IMR-90 (cell line): ENCODE measurements at regions not wholly inside any gene's neighbourhood (a gene's known extent, or its start where the extent isn't known, plus 50 kb on each side); places are given as distances from the start of the nearest gene placed in this dataset.

Experiments used
- ATAC-seq: fragments of 200-7000 bp; cut with Tn5 transposase; 2 replicates; pipeline ENCODE4 v1.9.1; 2020; ENCODE audit warnings: low read depth, mild to moderate bottlenecking, moderate library complexity
- BruUV-seq: library from RNA; stranded (reverse); fragments of 400-500 nt; replicated peaks from 2 replicates; lab custom pipeline; 2021; lab: Mats Ljungman, UMichigan
- CTCF ChIA-PET: fragments of 300-600 bp; formaldehyde crosslinking; extraction: SDS; loops from one replicate; lab custom pipeline; 2021; ENCODE audit warnings: antibody characterized with exemption; lab: Yijun Ruan, JAX
- POLR2A ChIA-PET: fragments of 300-600 bp; sonication (Branson Sonifier 250); formaldehyde crosslinking; loops from one replicate; lab custom pipeline; 2022; ENCODE audit warnings: antibody characterized with exemption; ENCODE audit not compliant: unreplicated experiment; lab: Charles Lee
- DNase-seq: peaks from one replicate; pipeline ENCODE4 v3.0.0; 2013
- H2AFZ ChIP-seq: replicated peaks from 2 replicates; pipeline ENCODE3; 2013; ENCODE audit warnings: low read length, mild to moderate bottlenecking; ENCODE audit not compliant: poor library complexity
- H2AK5ac ChIP-seq: 2 replicates; pipeline ENCODE4 v1.6.1; 2013; ENCODE audit warnings: low read depth, low read length, inconsistent platforms
- H2AK9ac ChIP-seq: replicated peaks from 2 replicates; pipeline ENCODE3; 2013; ENCODE audit warnings: mild to moderate bottlenecking, low read depth, low read length, moderate library complexity; ENCODE audit not compliant: poor library complexity
- H2BK120ac ChIP-seq: 2 replicates; pipeline ENCODE4 v1.6.1; 2013; ENCODE audit warnings: low read depth, low read length, inconsistent platforms
- H2BK15ac ChIP-seq: 3 replicates; pipeline ENCODE4 v1.6.1; 2013; ENCODE audit warnings: low read depth, low read length, inconsistent platforms
- H2BK20ac ChIP-seq: 2 replicates; pipeline ENCODE4 v1.6.1; 2013; ENCODE audit warnings: low read depth, mild to moderate bottlenecking, inconsistent platforms, low read length, moderate library complexity
- H2BK5ac ChIP-seq: 2 replicates; pipeline ENCODE4 v1.6.1; 2013; ENCODE audit warnings: mild to moderate bottlenecking, low read depth, low read length, inconsistent platforms; ENCODE audit not compliant: poor library complexity, severe bottlenecking
- H3K14ac ChIP-seq: replicated peaks from 2 replicates; pipeline ENCODE4 v1.6.1; 2013; ENCODE audit warnings: low read depth, low read length, inconsistent platforms
- H3K18ac ChIP-seq: 2 replicates; pipeline ENCODE4 v1.6.1; 2013; ENCODE audit warnings: low read depth, low read length, control low read depth
- H3K23ac ChIP-seq: 2 replicates; pipeline ENCODE4 v1.6.1; 2013; ENCODE audit warnings: low read depth, low read length, inconsistent platforms
- H3K27ac ChIP-seq: 2 replicates; pipeline ENCODE4 v1.5.1; 2013; ENCODE audit warnings: mild to moderate bottlenecking, control low read depth, low read length; ENCODE audit not compliant: insufficient read depth
- H3K27me3 ChIP-seq: 2 replicates; pipeline ENCODE4 v1.6.1; 2013; ENCODE audit warnings: low read length; ENCODE audit not compliant: control insufficient read depth, insufficient read depth
- H3K36me3 ChIP-seq: 2 replicates; pipeline ENCODE4 v1.6.1; 2013; ENCODE audit warnings: low read length, mixed read lengths; ENCODE audit not compliant: control insufficient read depth, insufficient read depth
- H3K4ac ChIP-seq: 2 replicates; pipeline ENCODE4 v1.6.1; 2013; ENCODE audit warnings: low read depth, low read length, inconsistent platforms
- H3K4me1 ChIP-seq: 2 replicates; pipeline ENCODE4 v1.6.1; 2013; ENCODE audit warnings: low read length, mixed read lengths; ENCODE audit not compliant: control insufficient read depth, insufficient read depth
- H3K4me2 ChIP-seq: 2 replicates; pipeline ENCODE4 v1.6.1; 2013; ENCODE audit warnings: low read depth, mild to moderate bottlenecking, control low read depth, low read length, moderate library complexity
- H3K4me3 ChIP-seq: 2 replicates; pipeline ENCODE4 v1.5.1; 2013; ENCODE audit warnings: low read depth, mild to moderate bottlenecking, control low read depth, low read length, moderate library complexity; ENCODE audit not compliant: insufficient read depth
- H3K56ac ChIP-seq: 2 replicates; pipeline ENCODE4 v1.6.1; 2013; ENCODE audit warnings: low read length, inconsistent platforms; ENCODE audit not compliant: insufficient read depth; ENCODE audit errors: extremely low read depth
- H3K79me1 ChIP-seq, 2 experiments: 2 replicates each; pipeline ENCODE4 v1.6.1; 2013; ENCODE audit warnings: low read length in 2 of 2, inconsistent platforms in 1 of 2, low read depth in 1 of 2
- H3K9ac ChIP-seq: 2 replicates; pipeline ENCODE4 v1.6.1; 2013; ENCODE audit warnings: low read depth, low read length, control low read depth
- H3K9me1 ChIP-seq: 2 replicates; pipeline ENCODE4 v1.6.1; 2013; ENCODE audit warnings: low read length, inconsistent platforms; ENCODE audit not compliant: insufficient read depth
- H3K9me3 ChIP-seq: 2 replicates; pipeline ENCODE4 v1.6.1; 2013; ENCODE audit warnings: low read length; ENCODE audit not compliant: control insufficient read depth, insufficient read depth
- H4K20me1 ChIP-seq: 2 replicates; pipeline ENCODE4 v1.6.1; 2013; ENCODE audit warnings: low read length, inconsistent platforms; ENCODE audit not compliant: insufficient read depth
- H4K5ac ChIP-seq: 2 replicates; pipeline ENCODE4 v1.6.1; 2013; ENCODE audit warnings: mild to moderate bottlenecking, low read depth, low read length, control low read depth
- H4K8ac ChIP-seq, 2 experiments: 2 replicates each; pipeline ENCODE4 v1.6.1; 2013; ENCODE audit warnings: low read depth in 2 of 2, low read length in 2 of 2, control low read depth in 1 of 2, inconsistent platforms in 1 of 2
- H4K91ac ChIP-seq: 2 replicates; pipeline ENCODE4 v1.6.1; 2013; ENCODE audit warnings: low read depth, low read length, inconsistent platforms; ENCODE audit not compliant: insufficient read depth
- BHLHE40 ChIP-seq: fragments of 150-350 bp; IDR thresholded peaks from 2 replicates; pipeline ENCODE4 v1.6.1; 2016; ENCODE audit warnings: mild to moderate bottlenecking, low read depth, low read length
- CEBPB ChIP-seq: IDR thresholded peaks from 2 replicates; pipeline ENCODE4 v1.6.1; 2012; ENCODE audit warnings: low read depth, low read length, improper control_type of control experiment
- CHD1 ChIP-seq: IDR thresholded peaks from 2 replicates; pipeline ENCODE4 v1.6.1; 2012; ENCODE audit warnings: low read depth, low read length, improper control_type of control experiment
- FOS ChIP-seq: fragments of 150-350 bp; IDR thresholded peaks from 2 replicates; pipeline ENCODE4 v1.6.1; 2016; ENCODE audit warnings: low read depth, low read length
- MAFK ChIP-seq: IDR thresholded peaks from 2 replicates; pipeline ENCODE4 v1.6.1; 2012; ENCODE audit warnings: low read depth, low read length, improper control_type of control experiment
- MAZ ChIP-seq: IDR thresholded peaks from 2 replicates; pipeline ENCODE4 v1.6.1; 2012; ENCODE audit warnings: low read depth, mild to moderate bottlenecking, low read length, improper control_type of control experiment, moderate library complexity, borderline replicate concordance
- MXI1 ChIP-seq: IDR thresholded peaks from 2 replicates; pipeline ENCODE4 v1.6.1; 2012; ENCODE audit warnings: low read depth, mild to moderate bottlenecking, low read length, moderate library complexity, borderline replicate concordance
- NFE2L2 ChIP-seq: fragments of 150-350 bp; IDR thresholded peaks from 2 replicates; pipeline ENCODE4 v1.6.1; 2016; ENCODE audit warnings: low read depth, mild to moderate bottlenecking, low read length
- POLR2A ChIP-seq: IDR thresholded peaks from 2 replicates; pipeline ENCODE4 v1.6.1; 2012; ENCODE audit warnings: mild to moderate bottlenecking, low read depth, low read length
- RAD21 ChIP-seq: IDR thresholded peaks from 2 replicates; pipeline ENCODE4 v1.6.1; 2012; ENCODE audit warnings: low read length, improper control_type of control experiment
- RCOR1 ChIP-seq: IDR thresholded peaks from 2 replicates; pipeline ENCODE4 v1.6.1; 2012; ENCODE audit warnings: mild to moderate bottlenecking, low read length, improper control_type of control experiment; ENCODE audit not compliant: insufficient replicate concordance
- RFX5 ChIP-seq: IDR thresholded peaks from 2 replicates; pipeline ENCODE4 v1.8.0; 2012; ENCODE audit warnings: low read depth, mild to moderate bottlenecking, low read length, moderate library complexity
- SMC3 ChIP-seq: fragments of 150-350 bp; IDR thresholded peaks from 2 replicates; pipeline ENCODE4 v1.6.1; 2016; ENCODE audit warnings: low read depth, mild to moderate bottlenecking, antibody characterized with exemption, low read length, moderate library complexity
- dilution Hi-C: fragments of 300-500 bp; cut with HindIII; formaldehyde crosslinking; loops from one replicate; pipeline ENCODE4 v1.14.3; 2018; ENCODE audit warnings: low sequenced_read_pairs; ENCODE audit not compliant: unreplicated experiment
- in situ Hi-C: fragments of 300-500 bp; cut with MboI; formaldehyde crosslinking; loops from 3 replicates; pipeline ENCODE4 v1.14.3; 2019; ENCODE audit warnings: low sequenced_read_pairs, inconsistent platforms, mixed read lengths
- intact Hi-C: fragments of 100-400 bp; cut with micrococcal nuclease; formaldehyde crosslinking; loops from 2 replicates; pipeline ENCODE4 v1.10.0; 2022
- TF ChIP-seq, protein P1 (sequence below): conservative IDR thresholded peaks from 2 replicates; pipeline ENCODE4 v1.5.1; 2012; ENCODE audit warnings: mild to moderate bottlenecking, low read depth, low read length, improper control_type of control experiment
- TF ChIP-seq, protein P2 (sequence below): fragments of 150-350 bp; IDR thresholded peaks from 2 replicates; pipeline ENCODE4 v1.6.1; 2016; ENCODE audit warnings: low read depth, mild to moderate bottlenecking, low read length, moderate library complexity, borderline replicate concordance
- TF ChIP-seq, protein P3 (sequence below): fragments of 150-350 bp; IDR thresholded peaks from 2 replicates; pipeline ENCODE4 v1.6.1; 2017; ENCODE audit warnings: mild to moderate bottlenecking, antibody characterized with exemption, low read length, low read depth

DNA sequence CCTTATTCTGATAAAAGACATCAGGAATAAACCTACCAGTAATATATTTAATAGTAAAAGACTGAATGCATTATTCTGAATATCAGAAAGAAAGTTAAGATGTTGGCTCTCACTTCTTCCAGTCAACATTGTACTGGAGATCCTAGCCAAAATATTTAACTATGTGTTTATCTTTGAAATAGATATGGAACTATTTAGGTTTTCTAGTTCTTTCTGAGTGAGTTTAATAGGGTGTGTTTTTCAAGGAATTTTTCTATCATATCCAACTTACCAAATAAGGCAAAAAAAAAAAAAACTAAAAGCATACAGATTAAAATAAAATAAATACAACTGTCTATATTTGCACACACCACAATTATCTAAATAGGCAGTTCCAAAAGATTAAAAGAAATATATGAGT lies 478.9 kb upstream of the LMO3 start:
- H3K4me2 ChIP-seq: no peak overlapping the region
- H2AK5ac ChIP-seq: no peak overlapping the region
- POLR2A ChIA-PET: no interaction called here

More for the DNA sequence above, 478.9 kb upstream of the LMO3 start:
- no peak overlapping the region for H3K23ac ChIP-seq
- BruUV-seq: no TSS peak
- no peak overlapping the region for H3K9ac ChIP-seq
- no peak overlapping the region for H2AFZ ChIP-seq
- no peak for DNase-seq
- no peak overlapping the region for H2BK15ac ChIP-seq
- no peak for TF ChIP-seq MXI1
- no peak for TF ChIP-seq NFE2L2
- TF ChIP-seq RFX5: no peak
- TF ChIP-seq POLR2A: no peak
- TF ChIP-seq, protein P1, sequence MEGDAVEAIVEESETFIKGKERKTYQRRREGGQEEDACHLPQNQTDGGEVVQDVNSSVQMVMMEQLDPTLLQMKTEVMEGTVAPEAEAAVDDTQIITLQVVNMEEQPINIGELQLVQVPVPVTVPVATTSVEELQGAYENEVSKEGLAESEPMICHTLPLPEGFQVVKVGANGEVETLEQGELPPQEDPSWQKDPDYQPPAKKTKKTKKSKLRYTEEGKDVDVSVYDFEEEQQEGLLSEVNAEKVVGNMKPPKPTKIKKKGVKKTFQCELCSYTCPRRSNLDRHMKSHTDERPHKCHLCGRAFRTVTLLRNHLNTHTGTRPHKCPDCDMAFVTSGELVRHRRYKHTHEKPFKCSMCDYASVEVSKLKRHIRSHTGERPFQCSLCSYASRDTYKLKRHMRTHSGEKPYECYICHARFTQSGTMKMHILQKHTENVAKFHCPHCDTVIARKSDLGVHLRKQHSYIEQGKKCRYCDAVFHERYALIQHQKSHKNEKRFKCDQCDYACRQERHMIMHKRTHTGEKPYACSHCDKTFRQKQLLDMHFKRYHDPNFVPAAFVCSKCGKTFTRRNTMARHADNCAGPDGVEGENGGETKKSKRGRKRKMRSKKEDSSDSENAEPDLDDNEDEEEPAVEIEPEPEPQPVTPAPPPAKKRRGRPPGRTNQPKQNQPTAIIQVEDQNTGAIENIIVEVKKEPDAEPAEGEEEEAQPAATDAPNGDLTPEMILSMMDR: no peak
- TF ChIP-seq, protein P2, sequence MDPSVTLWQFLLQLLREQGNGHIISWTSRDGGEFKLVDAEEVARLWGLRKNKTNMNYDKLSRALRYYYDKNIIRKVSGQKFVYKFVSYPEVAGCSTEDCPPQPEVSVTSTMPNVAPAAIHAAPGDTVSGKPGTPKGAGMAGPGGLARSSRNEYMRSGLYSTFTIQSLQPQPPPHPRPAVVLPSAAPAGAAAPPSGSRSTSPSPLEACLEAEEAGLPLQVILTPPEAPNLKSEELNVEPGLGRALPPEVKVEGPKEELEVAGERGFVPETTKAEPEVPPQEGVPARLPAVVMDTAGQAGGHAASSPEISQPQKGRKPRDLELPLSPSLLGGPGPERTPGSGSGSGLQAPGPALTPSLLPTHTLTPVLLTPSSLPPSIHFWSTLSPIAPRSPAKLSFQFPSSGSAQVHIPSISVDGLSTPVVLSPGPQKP: no peak
- TF ChIP-seq FOS: no peak
- TF ChIP-seq MAZ: no peak
- no peak for TF ChIP-seq CHD1
- no peak for TF ChIP-seq CEBPB
- TF ChIP-seq RCOR1: no peak
- no peak for TF ChIP-seq MAFK
- TF ChIP-seq, protein P3, sequence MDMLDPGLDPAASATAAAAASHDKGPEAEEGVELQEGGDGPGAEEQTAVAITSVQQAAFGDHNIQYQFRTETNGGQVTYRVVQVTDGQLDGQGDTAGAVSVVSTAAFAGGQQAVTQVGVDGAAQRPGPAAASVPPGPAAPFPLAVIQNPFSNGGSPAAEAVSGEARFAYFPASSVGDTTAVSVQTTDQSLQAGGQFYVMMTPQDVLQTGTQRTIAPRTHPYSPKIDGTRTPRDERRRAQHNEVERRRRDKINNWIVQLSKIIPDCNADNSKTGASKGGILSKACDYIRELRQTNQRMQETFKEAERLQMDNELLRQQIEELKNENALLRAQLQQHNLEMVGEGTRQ: no peak
- TF ChIP-seq SMC3: no peak
- TF ChIP-seq RAD21: no peak
- no peak for TF ChIP-seq BHLHE40
- peaks cover 21% of the 10 kb centered on the region for H3K9me3 ChIP-seq
- no peaks in the 10 kb centered on the region for H3K36me3 ChIP-seq
- H3K14ac ChIP-seq: no peak overlapping the region
- no peaks in the 10 kb centered on the region for H3K27me3 ChIP-seq
- no peak overlapping the region for H2AK9ac ChIP-seq
- no peak overlapping the region for H3K56ac ChIP-seq
- H3K4ac ChIP-seq: no peak overlapping the region
- in situ Hi-C loops (no loop called here), dilution Hi-C loops (no loop called here), intact Hi-C loops (no loop called here)
- H4K8ac ChIP-seq: no peak overlapping the region
- H3K9me1 ChIP-seq: no peaks in the 10 kb centered on the region
- H3K4me3 ChIP-seq: no peak overlapping the region
- CTCF ChIA-PET: no interaction called here
- H4K5ac ChIP-seq: no peak overlapping the region
- no peak overlapping the region for H2BK20ac ChIP-seq
- no peaks in the 10 kb centered on the region for H4K20me1 ChIP-seq
- no peak overlapping the region for H3K18ac ChIP-seq
- ATAC-seq: no peak
- no peak overlapping the region for H3K27ac ChIP-seq
- no peak overlapping the region for H4K91ac ChIP-seq
- H2BK5ac ChIP-seq: no peak overlapping the region
- no peaks in the 10 kb centered on the region for H3K79me1 ChIP-seq
- no peak overlapping the region for H2BK120ac ChIP-seq
- no peaks in the 10 kb centered on the region for H3K4me1 ChIP-seq
